Keratinocyte (primary cell): ENCODE measurements at regions not wholly inside any gene's neighbourhood (a gene's known extent, or its start where the extent isn't known, plus 50 kb on each side); places are given as distances from the start of the nearest gene placed in this dataset.

Experiments used
- DNase-seq: peaks from one replicate; pipeline ENCODE4 v3.0.0-alpha.2; 2011; ENCODE audit warnings: low read depth, missing footprints, low spot score
- FAIRE-seq: peaks from 2 replicates; lab custom pipeline; 2011; peaks lifted over from hg19 to GRCh38; lab: Jason Lieb, UNC
- H2AFZ ChIP-seq: 2 replicates; pipeline ENCODE4 v1.6.0; 2012; ENCODE audit warnings: low read length, control low read depth, inconsistent platforms; ENCODE audit not compliant: control insufficient read depth
- H3K27ac ChIP-seq: 2 replicates; pipeline ENCODE4 v1.5.1; 2011; ENCODE audit warnings: low read length; ENCODE audit not compliant: control insufficient read depth, insufficient read depth
- H3K27me3 ChIP-seq: 3 replicates; pipeline ENCODE4 v1.6.0; 2011; ENCODE audit warnings: low read length; ENCODE audit not compliant: control insufficient read depth, insufficient read depth; ENCODE audit errors: extremely low read depth
- H3K36me3 ChIP-seq, 2 experiments: 2 replicates in 1 of 2; 3 replicates in 1 of 2; pipeline ENCODE4 v1.5.1; 2011; ENCODE audit warnings: low read length in 2 of 2, mild to moderate bottlenecking in 1 of 2; ENCODE audit not compliant: control insufficient read depth in 2 of 2, insufficient read depth in 2 of 2; ENCODE audit errors: extremely low read depth in 1 of 2
- H3K4me1 ChIP-seq: 3 replicates; pipeline ENCODE4 v1.5.1; 2011; ENCODE audit warnings: low read length; ENCODE audit not compliant: control insufficient read depth, insufficient read depth; ENCODE audit errors: extremely low read depth
- H3K4me2 ChIP-seq: 3 replicates; pipeline ENCODE4 v1.6.0; 2011; ENCODE audit warnings: low read depth, low read length; ENCODE audit not compliant: control insufficient read depth, insufficient read depth; ENCODE audit errors: extremely low read depth
- H3K4me3 ChIP-seq, 3 experiments: fragments of 200-600 bp in 1 of 3; sonication (generic) in 1 of 3; 2 replicates in 2 of 3; 3 replicates in 1 of 3; pipeline ENCODE4 v1.5.1; 2011 to 2016; ENCODE audit warnings: low read length in 3 of 3, mild to moderate bottlenecking in 3 of 3, control low read depth in 2 of 3, inconsistent platforms in 1 of 3, low read depth in 1 of 3, mixed read lengths in 1 of 3, mixed run types in 1 of 3, moderate library complexity in 1 of 3; ENCODE audit not compliant: control insufficient read depth in 2 of 3, insufficient read depth in 2 of 3; ENCODE audit errors: extremely low read depth in 1 of 3
- H3K79me2 ChIP-seq: 2 replicates; pipeline ENCODE4 v1.6.0; 2012; ENCODE audit warnings: low read length; ENCODE audit not compliant: control insufficient read depth, insufficient read depth
- H3K9ac ChIP-seq: 3 replicates; pipeline ENCODE4 v1.6.0; 2011; ENCODE audit warnings: low read length; ENCODE audit not compliant: control insufficient read depth, insufficient read depth; ENCODE audit errors: extremely low read depth
- H3K9me1 ChIP-seq: 3 replicates; pipeline ENCODE4 v1.6.0; 2011; ENCODE audit warnings: low read length; ENCODE audit not compliant: control insufficient read depth, insufficient read depth; ENCODE audit errors: extremely low read depth
- H3K9me3 ChIP-seq: 2 replicates; pipeline ENCODE4 v1.5.1; 2012; ENCODE audit warnings: low read depth, low read length; ENCODE audit not compliant: control insufficient read depth
- H4K20me1 ChIP-seq: 3 replicates; pipeline ENCODE4 v1.6.0; 2011; ENCODE audit warnings: low read length; ENCODE audit not compliant: control insufficient read depth, insufficient read depth; ENCODE audit errors: extremely low read depth
- EZH2 ChIP-seq: IDR thresholded peaks from one replicate; pipeline ENCODE4 v1.6.1; 2012; ENCODE audit warnings: inconsistent platforms, mild to moderate bottlenecking, low read length, moderate library complexity
- dilution Hi-C: fragments of 300-500 bp; cut with MboI; formaldehyde crosslinking; loops from one replicate; pipeline ENCODE4 v1.7.0; 2020; ENCODE audit warnings: low sequenced_read_pairs; ENCODE audit not compliant: extremely low pct_ligation_motif_present
- TF ChIP-seq, protein P1 (sequence below), 3 experiments: IDR thresholded peaks in 1 of 3; conservative IDR thresholded peaks in 1 of 3; optimal IDR thresholded peaks in 1 of 3; 2 replicates in 2 of 3; 3 replicates in 1 of 3; pipeline versions ENCODE3 to v1.5.1; 2011; ENCODE audit warnings: low read length in 3 of 3, mild to moderate bottlenecking in 3 of 3, moderate library complexity in 2 of 3, control low read depth in 1 of 3, inconsistent platforms in 1 of 3; ENCODE audit not compliant: insufficient read depth in 2 of 3; ENCODE audit errors: extremely low read depth in 1 of 3

DNA sequence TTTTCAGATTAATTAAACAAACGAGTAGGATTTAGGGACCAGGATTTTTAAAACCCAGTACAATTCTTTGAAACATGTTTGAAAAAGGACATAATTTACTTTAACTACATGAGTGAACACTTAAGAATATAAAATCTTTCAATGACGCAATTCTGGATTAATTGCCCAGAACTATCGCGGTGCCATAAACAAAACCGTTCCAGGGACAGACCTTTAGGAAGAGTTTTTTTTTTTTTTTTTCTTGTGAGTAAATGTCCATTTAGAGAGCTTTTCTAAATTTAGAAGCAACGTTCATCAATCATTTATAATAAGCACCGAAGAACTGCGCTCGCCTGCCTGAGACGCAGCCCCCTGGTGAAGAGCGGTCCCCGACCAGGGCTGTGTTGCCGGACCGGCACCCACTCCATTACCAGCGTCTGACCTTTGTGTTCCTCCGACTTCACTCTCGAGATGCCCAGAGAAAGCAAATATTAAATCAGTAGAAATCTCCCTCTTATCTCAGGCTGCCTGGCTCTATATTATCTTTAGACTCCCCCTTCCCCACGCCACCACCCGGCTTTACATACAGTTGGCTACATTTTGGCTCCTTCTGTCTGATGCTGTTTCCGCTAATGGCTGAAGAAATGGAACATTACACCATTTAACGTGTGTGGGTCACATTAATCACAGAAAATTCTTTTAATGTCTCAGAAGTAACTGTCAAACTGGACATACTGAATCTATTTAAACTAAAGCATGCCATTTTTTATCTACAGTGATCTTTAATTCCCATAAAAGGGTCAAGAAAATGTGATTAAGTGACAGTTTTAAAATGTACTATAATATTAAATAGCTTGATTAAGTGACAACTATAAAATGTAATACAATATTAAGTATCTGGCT is 364.0 kb upstream of the MEIS1 start:
- Histone ChIP-seq H3K36me3 (no peaks in the 10 kb centered on the region), H3K4me1 (no peaks in the 10 kb centered on the region), H3K4me2 (no peak overlapping the region), H3K27me3 (no peaks in the 10 kb centered on the region), H3K9me3 (no peaks in the 10 kb centered on the region), H3K9ac (no peak overlapping the region), H3K79me2 (no peaks in the 10 kb centered on the region), H3K9me1 (no peaks in the 10 kb centered on the region), H3K4me3 (no peak overlapping the region), H2AFZ (no peak overlapping the region), H4K20me1 (no peaks in the 10 kb centered on the region), H3K27ac (no peak overlapping the region)
- DNase-seq, result no peak
- no peak for TF ChIP-seq EZH2
- TF ChIP-seq, protein P1, sequence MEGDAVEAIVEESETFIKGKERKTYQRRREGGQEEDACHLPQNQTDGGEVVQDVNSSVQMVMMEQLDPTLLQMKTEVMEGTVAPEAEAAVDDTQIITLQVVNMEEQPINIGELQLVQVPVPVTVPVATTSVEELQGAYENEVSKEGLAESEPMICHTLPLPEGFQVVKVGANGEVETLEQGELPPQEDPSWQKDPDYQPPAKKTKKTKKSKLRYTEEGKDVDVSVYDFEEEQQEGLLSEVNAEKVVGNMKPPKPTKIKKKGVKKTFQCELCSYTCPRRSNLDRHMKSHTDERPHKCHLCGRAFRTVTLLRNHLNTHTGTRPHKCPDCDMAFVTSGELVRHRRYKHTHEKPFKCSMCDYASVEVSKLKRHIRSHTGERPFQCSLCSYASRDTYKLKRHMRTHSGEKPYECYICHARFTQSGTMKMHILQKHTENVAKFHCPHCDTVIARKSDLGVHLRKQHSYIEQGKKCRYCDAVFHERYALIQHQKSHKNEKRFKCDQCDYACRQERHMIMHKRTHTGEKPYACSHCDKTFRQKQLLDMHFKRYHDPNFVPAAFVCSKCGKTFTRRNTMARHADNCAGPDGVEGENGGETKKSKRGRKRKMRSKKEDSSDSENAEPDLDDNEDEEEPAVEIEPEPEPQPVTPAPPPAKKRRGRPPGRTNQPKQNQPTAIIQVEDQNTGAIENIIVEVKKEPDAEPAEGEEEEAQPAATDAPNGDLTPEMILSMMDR (optimal IDR thresholded peaks at IDR 0.05 in 1 of 3, IDR thresholded peaks at IDR 0.05 in 1 of 3, conservative IDR thresholded peaks at IDR 0.05 in 1 of 3; ENCODE audit: extremely low read depth in 1 of 3, insufficient read depth in 2 of 3, low read length in 3 of 3), result no peak
- no peak for FAIRE-seq
- dilution Hi-C loops, result no loop called here

DNA sequence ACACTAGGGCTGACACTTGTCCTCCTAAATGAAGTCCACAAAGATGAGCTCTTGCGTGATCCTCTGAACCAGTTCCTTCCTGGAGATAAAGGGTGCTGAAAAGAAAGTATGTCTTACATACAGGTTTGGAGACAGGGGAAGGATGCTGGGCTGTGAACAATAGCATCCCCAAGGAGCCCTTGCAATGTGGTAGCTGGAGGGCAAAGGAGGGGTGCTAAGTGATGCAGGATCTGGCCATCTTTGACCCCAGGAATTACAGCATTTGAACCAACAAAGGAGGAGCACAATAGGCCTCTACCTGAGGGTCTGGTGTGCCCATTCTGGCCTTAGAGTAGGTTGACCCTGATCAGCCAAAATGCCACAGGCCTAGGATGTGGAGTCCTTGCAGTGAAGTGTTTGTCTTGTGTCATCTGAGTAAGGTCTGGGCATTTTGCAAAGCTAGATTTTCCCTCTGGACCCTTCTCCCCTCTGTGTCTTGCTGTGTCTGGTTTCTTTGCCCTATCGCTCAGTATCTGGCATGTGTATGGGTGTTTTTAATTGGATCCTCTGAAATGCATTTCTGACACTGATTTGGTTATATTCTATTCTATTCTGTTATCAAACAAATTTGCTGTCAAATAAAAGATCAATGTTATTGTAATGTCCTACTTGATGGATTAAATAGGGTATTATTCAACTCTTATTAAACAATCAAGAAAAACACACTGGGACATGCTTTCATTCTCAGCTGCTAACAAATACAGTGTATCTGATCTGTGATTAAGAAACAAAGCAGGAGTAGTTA is 364.8 kb upstream of the MEIS1 start:
- H3K4me2 ChIP-seq, result no peak overlapping the region
- H3K27me3 ChIP-seq, result no peaks in the 10 kb centered on the region
- no peaks in the 10 kb centered on the region for H3K79me2 ChIP-seq
- H2AFZ ChIP-seq, result no peak overlapping the region
- H4K20me1 ChIP-seq, result no peaks in the 10 kb centered on the region
- H3K9me3 ChIP-seq, result no peaks in the 10 kb centered on the region
- no peak for TF ChIP-seq EZH2
- TF ChIP-seq, protein P1 (optimal IDR thresholded peaks at IDR 0.05 in 1 of 3, IDR thresholded peaks at IDR 0.05 in 1 of 3, conservative IDR thresholded peaks at IDR 0.05 in 1 of 3; ENCODE audit: extremely low read depth in 1 of 3, insufficient read depth in 2 of 3, low read length in 3 of 3), result no peak
- no peak overlapping the region for H3K9ac ChIP-seq
- no peak overlapping the region for H3K27ac ChIP-seq
- no peak overlapping the region for H3K4me3 ChIP-seq
- no peaks in the 10 kb centered on the region for H3K4me1 ChIP-seq
- FAIRE-seq (no peak), DNase-seq (no peak)
- dilution Hi-C loops, result no loop called here
- no peaks in the 10 kb centered on the region for H3K36me3 ChIP-seq
- no peaks in the 10 kb centered on the region for H3K9me1 ChIP-seq
